ENCODE measurements at regions not wholly inside any gene's neighbourhood (a gene's known extent, or its start where the extent isn't known, plus 50 kb on each side); places are given as distances from the start of the nearest gene placed in this dataset.

DNA sequence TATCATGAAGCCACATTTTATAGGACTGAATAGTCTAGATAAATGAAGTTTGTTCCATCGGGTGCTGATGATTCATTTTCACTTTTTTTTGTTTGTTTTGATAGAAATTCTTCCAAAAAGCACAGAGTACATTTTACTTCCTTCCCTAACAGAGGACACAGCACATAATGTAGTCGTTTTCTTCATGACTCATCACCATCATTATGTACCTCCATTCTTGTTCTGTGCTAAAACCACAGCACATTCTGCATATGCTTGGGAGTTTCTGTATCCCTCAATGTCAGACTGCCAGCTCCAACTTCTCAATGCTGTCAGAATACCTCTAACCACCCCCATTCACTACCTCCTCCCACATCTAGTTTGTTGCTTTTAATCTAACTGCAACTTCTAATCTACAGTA is 1004.9 kb upstream of the ADGRB3 start:
- H3K4me1 Mint-ChIP-seq: no peaks in the 10 kb centered on the region
- H3K27me3 Mint-ChIP-seq (ENCODE audit: low read depth, poor library complexity): no peaks in the 10 kb centered on the region
- DNase-seq: no peak
- H3K27ac Mint-ChIP-seq: no peak overlapping the region
- H3K4me3 Mint-ChIP-seq: no peak overlapping the region
- TF ChIP-seq, protein P1, sequence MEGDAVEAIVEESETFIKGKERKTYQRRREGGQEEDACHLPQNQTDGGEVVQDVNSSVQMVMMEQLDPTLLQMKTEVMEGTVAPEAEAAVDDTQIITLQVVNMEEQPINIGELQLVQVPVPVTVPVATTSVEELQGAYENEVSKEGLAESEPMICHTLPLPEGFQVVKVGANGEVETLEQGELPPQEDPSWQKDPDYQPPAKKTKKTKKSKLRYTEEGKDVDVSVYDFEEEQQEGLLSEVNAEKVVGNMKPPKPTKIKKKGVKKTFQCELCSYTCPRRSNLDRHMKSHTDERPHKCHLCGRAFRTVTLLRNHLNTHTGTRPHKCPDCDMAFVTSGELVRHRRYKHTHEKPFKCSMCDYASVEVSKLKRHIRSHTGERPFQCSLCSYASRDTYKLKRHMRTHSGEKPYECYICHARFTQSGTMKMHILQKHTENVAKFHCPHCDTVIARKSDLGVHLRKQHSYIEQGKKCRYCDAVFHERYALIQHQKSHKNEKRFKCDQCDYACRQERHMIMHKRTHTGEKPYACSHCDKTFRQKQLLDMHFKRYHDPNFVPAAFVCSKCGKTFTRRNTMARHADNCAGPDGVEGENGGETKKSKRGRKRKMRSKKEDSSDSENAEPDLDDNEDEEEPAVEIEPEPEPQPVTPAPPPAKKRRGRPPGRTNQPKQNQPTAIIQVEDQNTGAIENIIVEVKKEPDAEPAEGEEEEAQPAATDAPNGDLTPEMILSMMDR (IDR thresholded peaks at IDR 0.05): no peak
- no peaks in the 10 kb centered on the region for H3K36me3 Mint-ChIP-seq (ENCODE audit: low read depth)
- peaks cover 8% of the 10 kb centered on the region for H3K9me3 Mint-ChIP-seq

DNA sequence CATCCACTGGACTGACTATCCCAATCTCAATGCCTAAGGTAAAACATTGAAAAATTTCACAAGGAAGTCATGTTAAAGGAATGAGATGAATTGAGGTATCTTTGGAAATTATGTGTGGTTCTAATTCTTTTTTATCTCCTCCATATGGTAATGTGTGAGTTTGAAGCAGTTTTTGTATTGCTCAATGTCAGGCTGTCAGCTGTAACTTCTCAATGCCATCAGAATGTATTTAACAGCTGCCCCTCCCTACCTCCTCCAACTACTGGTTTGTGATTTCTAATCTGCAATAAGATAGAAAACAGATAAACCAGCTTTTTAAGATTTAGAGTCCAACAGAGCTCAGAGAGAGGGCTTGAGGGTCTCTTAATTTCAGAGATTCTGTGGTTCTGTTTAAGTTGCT is 1005.8 kb upstream of the ADGRB3 start:
- Mint-ChIP-seq H3K9me3 (peaks cover 5% of the 10 kb centered on the region), H3K27ac (no peak overlapping the region), H3K36me3 (ENCODE audit: low read depth) (no peaks in the 10 kb centered on the region), H3K4me1 (no peaks in the 10 kb centered on the region), H3K27me3 (ENCODE audit: low read depth, poor library complexity) (no peaks in the 10 kb centered on the region), H3K4me3 (no peak overlapping the region)
- TF ChIP-seq, protein P1 (IDR thresholded peaks at IDR 0.05): no peak
- DNase-seq: no peak

DNA sequence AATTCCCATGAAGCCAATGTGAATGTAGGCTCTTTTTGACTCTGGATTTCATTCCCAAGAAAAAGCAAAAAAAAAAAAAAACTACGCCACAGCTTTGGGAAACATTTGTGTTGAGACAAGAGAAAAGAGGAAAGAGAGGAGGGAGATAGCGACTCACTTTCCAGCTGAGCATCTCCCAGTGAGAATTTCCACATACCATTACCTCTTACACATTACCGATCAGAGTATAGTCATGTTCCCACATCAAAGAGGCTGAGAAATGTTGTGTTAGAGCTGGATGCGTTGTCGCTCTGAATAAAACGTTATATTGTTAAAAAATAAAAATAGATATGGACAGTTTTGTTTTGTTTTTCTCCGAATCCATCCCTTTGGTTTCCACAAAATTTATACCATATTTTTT is 1019.3 kb upstream of the ADGRB3 start:
- Mint-ChIP-seq H3K36me3 (ENCODE audit: low read depth) (no peaks in the 10 kb centered on the region), H3K27me3 (ENCODE audit: low read depth, poor library complexity) (peaks cover 2% of the 10 kb centered on the region), H3K27ac (no peak overlapping the region), H3K4me1 (no peaks in the 10 kb centered on the region), H3K4me3 (no peak overlapping the region), H3K9me3 (no peaks in the 10 kb centered on the region)
- DNase-seq: no peak
- TF ChIP-seq, protein P1 (IDR thresholded peaks at IDR 0.05): no peak

DNA sequence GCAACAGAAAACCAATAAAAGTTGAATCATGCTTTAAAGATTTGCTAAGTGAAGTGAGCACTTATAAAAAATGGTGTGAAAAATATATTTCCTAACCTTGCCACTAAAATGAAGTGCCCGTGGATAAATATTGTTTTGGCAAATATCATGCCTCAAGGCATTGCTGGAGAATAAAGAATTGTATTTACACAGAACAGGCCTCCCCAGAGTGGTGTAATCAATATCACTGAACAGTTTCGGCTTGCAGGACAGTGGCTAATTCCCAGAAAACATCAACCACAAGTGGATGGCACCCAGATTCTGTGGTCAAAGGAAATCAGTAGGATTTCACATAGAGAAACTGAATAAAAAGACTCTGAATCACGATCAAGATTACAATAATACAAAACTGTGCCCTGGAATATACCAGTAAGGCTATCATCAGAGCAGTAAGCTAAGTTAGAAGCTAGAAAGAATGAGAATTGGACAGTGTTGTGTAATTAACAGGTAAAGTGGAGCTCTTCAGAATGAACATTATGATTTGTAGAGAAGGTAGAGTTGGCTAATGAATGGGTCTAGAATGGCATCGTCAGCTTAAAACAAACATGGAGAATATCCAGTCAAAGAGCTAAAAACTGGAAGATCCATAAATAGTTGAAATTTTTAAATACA is 1026.9 kb upstream of the ADGRB3 start:
- H3K4me3 Mint-ChIP-seq: no peak overlapping the region
- TF ChIP-seq, protein P1 (IDR thresholded peaks at IDR 0.05): no peak
- H3K27ac Mint-ChIP-seq: no peak overlapping the region
- no peak for DNase-seq
- no peaks in the 10 kb centered on the region for H3K36me3 Mint-ChIP-seq (ENCODE audit: low read depth)
- H3K4me1 Mint-ChIP-seq: no peaks in the 10 kb centered on the region
- peaks cover 2% of the 10 kb centered on the region for H3K27me3 Mint-ChIP-seq (ENCODE audit: low read depth, poor library complexity)
- H3K9me3 Mint-ChIP-seq: peaks cover 4% of the 10 kb centered on the region

DNA sequence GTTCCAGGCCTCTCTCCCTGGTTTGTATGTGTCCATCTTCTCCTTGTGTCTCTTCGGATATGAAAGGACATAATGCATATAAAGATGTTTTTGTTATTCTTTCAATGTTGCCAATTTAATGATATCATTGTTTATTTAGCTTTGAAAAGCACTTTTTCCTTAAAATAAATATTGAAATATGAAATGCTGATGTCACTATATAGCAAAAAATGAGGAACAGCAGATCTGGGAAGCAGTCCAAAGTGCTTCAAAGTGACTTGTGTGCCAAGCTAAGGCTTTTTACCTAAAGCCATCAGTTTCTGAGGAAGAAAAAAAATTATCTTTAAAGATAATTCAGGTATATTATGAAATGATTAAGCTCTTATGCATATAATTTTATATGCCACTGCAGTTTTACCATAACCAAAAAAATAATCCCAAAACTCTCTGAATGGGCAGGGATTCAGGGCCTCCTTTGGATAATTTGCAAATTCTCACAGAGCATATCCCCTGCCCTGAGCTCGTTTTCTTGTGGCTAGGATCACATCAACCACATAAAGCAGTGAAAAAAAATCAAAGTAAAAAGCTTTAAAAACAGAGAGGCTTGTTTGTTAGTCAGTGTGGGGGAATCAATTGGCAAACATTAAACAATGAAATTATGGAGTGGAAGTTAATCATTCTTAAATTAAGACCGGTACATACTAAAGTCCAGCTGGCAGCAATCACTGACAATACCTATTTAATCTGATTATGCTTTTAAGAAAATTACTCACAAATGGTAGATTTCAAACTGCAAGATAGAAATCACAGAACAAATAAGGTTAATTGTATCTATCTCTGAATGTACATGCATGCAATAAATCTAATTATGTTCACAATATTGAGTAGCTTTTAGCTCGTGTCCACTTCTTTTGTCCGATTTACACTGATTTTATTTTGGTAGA is 1027.9 kb upstream of the ADGRB3 start:
- H3K27me3 Mint-ChIP-seq (ENCODE audit: low read depth, poor library complexity): no peaks in the 10 kb centered on the region
- H3K4me1 Mint-ChIP-seq: no peaks in the 10 kb centered on the region
- peaks cover 4% of the 10 kb centered on the region for H3K9me3 Mint-ChIP-seq
- no peak overlapping the region for H3K27ac Mint-ChIP-seq
- TF ChIP-seq, protein P1 (IDR thresholded peaks at IDR 0.05): no peak
- no peak for DNase-seq
- H3K4me3 Mint-ChIP-seq: no peak overlapping the region
- no peaks in the 10 kb centered on the region for H3K36me3 Mint-ChIP-seq (ENCODE audit: low read depth)
